ENCODE measurements at regions not wholly inside any gene's neighbourhood (a gene's known extent, or its start where the extent isn't known, plus 50 kb on each side); places are given as distances from the start of the nearest gene placed in this dataset.

- no peak for DNase-seq
Measured at GRCh38 chr18:24954341-24954740, 397.6 kb downstream of the ZNF521 start.

GRCh38 chr18:24958001-24958400, 394.0 kb downstream of the ZNF521 start:
- no peak for DNase-seq

- no peak for DNase-seq
Measured at GRCh38 chr18:24959051-24959476, 392.9 kb downstream of the ZNF521 start.

- no peak for DNase-seq
Measured at GRCh38 chr18:24964216-24964615, 387.8 kb downstream of the ZNF521 start.

- no peak for DNase-seq
Measured at GRCh38 chr18:24968238-24968775, 383.7 kb downstream of the ZNF521 start.

- DNase-seq: no peak
Measured at GRCh38 chr18:24972577-24972976, 379.4 kb downstream of the ZNF521 start.

GRCh38 chr18:24974431-24974830, 377.5 kb downstream of the ZNF521 start:
- no peak for DNase-seq

GRCh38 chr18:24975496-24976372, 376.2 kb downstream of the ZNF521 start:
- no peak for DNase-seq

- no peak for DNase-seq
Measured at GRCh38 chr18:24976502-24976901, 375.5 kb downstream of the ZNF521 start.

- no peak for DNase-seq
Measured at GRCh38 chr18:24979235-24979634, 372.7 kb downstream of the ZNF521 start.

- DNase-seq: no peak
Measured at GRCh38 chr18:24982831-24983230, 369.1 kb downstream of the ZNF521 start.

- no peak for DNase-seq
Measured at GRCh38 chr18:24983566-24984139, 368.3 kb downstream of the ZNF521 start.

GRCh38 chr18:24985586-24985985, 366.4 kb downstream of the ZNF521 start:
- no peak for DNase-seq

- DNase-seq: no peak
Measured at GRCh38 chr18:24986666-24987302, 365.2 kb downstream of the ZNF521 start.

GRCh38 chr18:24987303-24988252, 364.4 kb downstream of the ZNF521 start:
- no peak for DNase-seq

GRCh38 chr18:24988253-24988840, 363.6 kb downstream of the ZNF521 start:
- DNase-seq: no peak

GRCh38 chr18:24989760-24990593, 362.0 kb downstream of the ZNF521 start:
- peak; percentile 98 for DNase-seq

- DNase-seq: no peak
Measured at GRCh38 chr18:24990671-24991134, 361.3 kb downstream of the ZNF521 start.

- no peak for DNase-seq
Measured at GRCh38 chr18:24991141-24992060, 360.6 kb downstream of the ZNF521 start.

- DNase-seq: no peak
Measured at GRCh38 chr18:24992491-24992890, 359.5 kb downstream of the ZNF521 start.

Measured in NCI-H524 treated with DMSO at 0.1 percent for 48 hours (cell line).